ENCODE measurements at regions not wholly inside any gene's neighbourhood (a gene's known extent, or its start where the extent isn't known, plus 50 kb on each side); places are given as distances from the start of the nearest gene placed in this dataset.

- TF ChIP-seq, protein P1, sequence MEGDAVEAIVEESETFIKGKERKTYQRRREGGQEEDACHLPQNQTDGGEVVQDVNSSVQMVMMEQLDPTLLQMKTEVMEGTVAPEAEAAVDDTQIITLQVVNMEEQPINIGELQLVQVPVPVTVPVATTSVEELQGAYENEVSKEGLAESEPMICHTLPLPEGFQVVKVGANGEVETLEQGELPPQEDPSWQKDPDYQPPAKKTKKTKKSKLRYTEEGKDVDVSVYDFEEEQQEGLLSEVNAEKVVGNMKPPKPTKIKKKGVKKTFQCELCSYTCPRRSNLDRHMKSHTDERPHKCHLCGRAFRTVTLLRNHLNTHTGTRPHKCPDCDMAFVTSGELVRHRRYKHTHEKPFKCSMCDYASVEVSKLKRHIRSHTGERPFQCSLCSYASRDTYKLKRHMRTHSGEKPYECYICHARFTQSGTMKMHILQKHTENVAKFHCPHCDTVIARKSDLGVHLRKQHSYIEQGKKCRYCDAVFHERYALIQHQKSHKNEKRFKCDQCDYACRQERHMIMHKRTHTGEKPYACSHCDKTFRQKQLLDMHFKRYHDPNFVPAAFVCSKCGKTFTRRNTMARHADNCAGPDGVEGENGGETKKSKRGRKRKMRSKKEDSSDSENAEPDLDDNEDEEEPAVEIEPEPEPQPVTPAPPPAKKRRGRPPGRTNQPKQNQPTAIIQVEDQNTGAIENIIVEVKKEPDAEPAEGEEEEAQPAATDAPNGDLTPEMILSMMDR (IDR thresholded peaks at IDR 0.05) = no peak
- TF ChIP-seq POLR2A (IDR thresholded peaks at IDR 0.05) = no peak
These were observed 1326.3 kb downstream of the C4orf33 start for GRCh38 chr4:130422261-130422660.
